Neural progenitor cell (in vitro differentiated cells): ENCODE measurements at regions not wholly inside any gene's neighbourhood (a gene's known extent, or its start where the extent isn't known, plus 50 kb on each side); places are given as distances from the start of the nearest gene placed in this dataset.

Source experiments
- DNase-seq: peaks from one replicate; pipeline ENCODE4 v3.0.0-alpha.2; 2016; ENCODE audit warnings: low spot score
- H2AFZ ChIP-seq: fragments of 200-600 bp; sonication (generic); replicated peaks from 2 replicates; pipeline ENCODE4 v1.6.1; 2016; ENCODE audit warnings: antibody characterized with exemption
- H3F3A ChIP-seq: fragments of 200-600 bp; sonication (generic); 2 replicates; pipeline ENCODE4 v1.6.1; 2016; ENCODE audit warnings: antibody characterized with exemption, low read depth
- H3K27ac ChIP-seq: fragments of 200-600 bp; sonication (generic); 2 replicates; pipeline ENCODE4 v1.5.1; 2016; ENCODE audit warnings: mild to moderate bottlenecking
- H3K27me3 ChIP-seq: fragments of 200-600 bp; sonication (generic); 2 replicates; pipeline ENCODE4 v1.6.1; 2016; ENCODE audit warnings: mild to moderate bottlenecking, moderate library complexity
- H3K36me3 ChIP-seq: fragments of 200-600 bp; sonication (generic); 2 replicates; pipeline ENCODE4 v1.5.1; 2016
- H3K4me1 ChIP-seq: fragments of 200-600 bp; sonication (generic); 2 replicates; pipeline ENCODE4 v1.6.1; 2016; ENCODE audit warnings: mixed run types
- H3K4me2 ChIP-seq: fragments of 200-600 bp; sonication (generic); 2 replicates; pipeline ENCODE4 v1.6.1; 2016
- H3K4me3 ChIP-seq: fragments of 200-600 bp; sonication (generic); 2 replicates; pipeline ENCODE4 v1.5.1; 2016
- H3K79me2 ChIP-seq: fragments of 200-600 bp; sonication (generic); 2 replicates; pipeline ENCODE4 v1.6.1; 2016; ENCODE audit warnings: low read depth
- H3K9ac ChIP-seq: fragments of 200-600 bp; sonication (generic); 2 replicates; pipeline ENCODE4 v1.6.1; 2016
- H3K9me3 ChIP-seq: fragments of 200-600 bp; sonication (generic); 2 replicates; pipeline ENCODE4 v1.5.1; 2016; ENCODE audit warnings: low read depth
- H4K20me1 ChIP-seq: fragments of 200-600 bp; sonication (generic); 2 replicates; pipeline ENCODE4 v1.6.1; 2016; ENCODE audit warnings: low read depth
- H3K27ac Mint-ChIP-seq: 3 replicates; pipeline ENCODE4 v1.8.0; 2021; ENCODE audit warnings: mixed read lengths
- H3K27me3 Mint-ChIP-seq: 2 replicates; pipeline ENCODE4 v1.8.0; 2022; ENCODE audit warnings: low read depth, mild to moderate bottlenecking, inconsistent platforms, moderate library complexity, mixed read lengths; ENCODE audit not compliant: insufficient read depth
- H3K36me3 Mint-ChIP-seq: 3 replicates; pipeline ENCODE4 v1.8.0; 2021; ENCODE audit warnings: mixed read lengths
- H3K4me1 Mint-ChIP-seq: 3 replicates; pipeline ENCODE4 v1.8.0; 2021; ENCODE audit warnings: mixed read lengths
- H3K4me3 Mint-ChIP-seq: 3 replicates; pipeline ENCODE4 v1.8.0; 2021; ENCODE audit warnings: mild to moderate bottlenecking, moderate library complexity, mixed read lengths
- H3K9me3 Mint-ChIP-seq: 3 replicates; pipeline ENCODE4 v1.8.0; 2020; ENCODE audit warnings: mixed read lengths
- CTCF ChIP-seq: fragments of 200-600 bp; sonication (generic); IDR thresholded peaks from 2 replicates; pipeline ENCODE4 v1.5.1; 2017; ENCODE audit warnings: antibody characterized with exemption, mild to moderate bottlenecking
- EZH2 ChIP-seq: fragments of 200-600 bp; sonication (generic); IDR thresholded peaks from 2 replicates; pipeline ENCODE4 v1.6.1; 2017; ENCODE audit warnings: antibody characterized with exemption, mild to moderate bottlenecking, moderate library complexity
- EZH2phosphoT487 ChIP-seq: fragments of 200-600 bp; sonication (generic); IDR thresholded peaks from 2 replicates; pipeline ENCODE4 v1.6.1; 2017; ENCODE audit warnings: antibody characterized with exemption

- H3K36me3 Mint-ChIP-seq = no peaks in the 10 kb centered on the region
- H3K9me3 ChIP-seq = no peaks in the 10 kb centered on the region
- TF ChIP-seq EZH2 = no peak
- no peak for TF ChIP-seq EZH2phosphoT487
- no peak for TF ChIP-seq CTCF
- peaks cover 4% of the 10 kb centered on the region for H3K4me1 Mint-ChIP-seq
- no peaks in the 10 kb centered on the region for H3K9me3 Mint-ChIP-seq
- peak; percentile 50 for DNase-seq
- H3K27me3 ChIP-seq = no peaks in the 10 kb centered on the region
- no peak overlapping the region for H3K27ac ChIP-seq
- no peak overlapping the region for H3K4me3 Mint-ChIP-seq
- no peak overlapping the region for H2AFZ ChIP-seq
- no peaks in the 10 kb centered on the region for H3K27me3 Mint-ChIP-seq
- H3K27ac Mint-ChIP-seq = no peak overlapping the region
- peaks cover 8% of the 10 kb centered on the region for H3K4me1 ChIP-seq
- no peak overlapping the region for H3K9ac ChIP-seq
- no peak overlapping the region for H3K4me3 ChIP-seq
- H4K20me1 ChIP-seq = no peaks in the 10 kb centered on the region
- H3F3A ChIP-seq = no peaks in the 10 kb centered on the region
- H3K4me2 ChIP-seq = no peak overlapping the region
- no peaks in the 10 kb centered on the region for H3K79me2 ChIP-seq
- no peaks in the 10 kb centered on the region for H3K36me3 ChIP-seq
Measured at GRCh38 chr6:54778731-54779130, 67.8 kb upstream of the FAM83B start.

- H3K27me3 Mint-ChIP-seq = no peaks in the 10 kb centered on the region
- Histone ChIP-seq H3K27ac (no peak overlapping the region), H3K9me3 (no peaks in the 10 kb centered on the region), H3K27me3 (no peaks in the 10 kb centered on the region), H3K4me1 (no peaks in the 10 kb centered on the region), H4K20me1 (no peaks in the 10 kb centered on the region), H3K4me3 (no peak overlapping the region), H3K79me2 (no peaks in the 10 kb centered on the region), H2AFZ (no peak overlapping the region), H3K36me3 (no peaks in the 10 kb centered on the region), H3K9ac (no peak overlapping the region), H3K4me2 (no peak overlapping the region), H3F3A (no peaks in the 10 kb centered on the region)
- no peak overlapping the region for H3K27ac Mint-ChIP-seq
- H3K36me3 Mint-ChIP-seq = no peaks in the 10 kb centered on the region
- TF ChIP-seq CTCF (no peak), EZH2phosphoT487 (no peak), EZH2 (no peak)
- H3K4me1 Mint-ChIP-seq = no peaks in the 10 kb centered on the region
- no peaks in the 10 kb centered on the region for H3K9me3 Mint-ChIP-seq
- H3K4me3 Mint-ChIP-seq = no peak overlapping the region
- no peak for DNase-seq
Measured at GRCh38 chr6:54784011-54784410, 62.6 kb upstream of the FAM83B start.

GRCh38 chr6:54786154-54786553, 60.4 kb upstream of the FAM83B start:
- no peak overlapping the region for H3K27ac ChIP-seq
- no peaks in the 10 kb centered on the region for H3F3A ChIP-seq
- H3K9me3 ChIP-seq = no peaks in the 10 kb centered on the region
- Mint-ChIP-seq H3K9me3 (no peaks in the 10 kb centered on the region), H3K4me1 (no peaks in the 10 kb centered on the region), H3K36me3 (no peaks in the 10 kb centered on the region), H3K27me3 (no peaks in the 10 kb centered on the region), H3K4me3 (no peak overlapping the region), H3K27ac (no peak overlapping the region)
- no peak for DNase-seq
- no peak for TF ChIP-seq CTCF
- no peaks in the 10 kb centered on the region for H3K79me2 ChIP-seq
- H3K4me2 ChIP-seq = no peak overlapping the region
- no peaks in the 10 kb centered on the region for H3K4me1 ChIP-seq
- H4K20me1 ChIP-seq = no peaks in the 10 kb centered on the region
- no peak overlapping the region for H3K4me3 ChIP-seq
- H3K27me3 ChIP-seq = no peaks in the 10 kb centered on the region
- no peak overlapping the region for H3K9ac ChIP-seq
- H3K36me3 ChIP-seq = no peaks in the 10 kb centered on the region
- no peak overlapping the region for H2AFZ ChIP-seq

GRCh38 chr6:54787825-54788224, 58.7 kb upstream of the FAM83B start:
- no peaks in the 10 kb centered on the region for H3K27me3 ChIP-seq
- TF ChIP-seq CTCF (no peak), EZH2 (no peak), EZH2phosphoT487 (no peak)
- DNase-seq = no peak
- Mint-ChIP-seq H3K4me1 (no peaks in the 10 kb centered on the region), H3K27ac (no peak overlapping the region), H3K36me3 (no peaks in the 10 kb centered on the region), H3K4me3 (no peak overlapping the region), H3K27me3 (no peaks in the 10 kb centered on the region), H3K9me3 (no peaks in the 10 kb centered on the region)
- no peaks in the 10 kb centered on the region for H4K20me1 ChIP-seq
- no peak overlapping the region for H3K27ac ChIP-seq
- H3K4me2 ChIP-seq = no peak overlapping the region
- no peak overlapping the region for H2AFZ ChIP-seq
- H3F3A ChIP-seq = no peaks in the 10 kb centered on the region
- H3K4me1 ChIP-seq = no peaks in the 10 kb centered on the region
- no peaks in the 10 kb centered on the region for H3K79me2 ChIP-seq
- H3K36me3 ChIP-seq = no peaks in the 10 kb centered on the region
- no peak overlapping the region for H3K9ac ChIP-seq
- no peak overlapping the region for H3K4me3 ChIP-seq
- H3K9me3 ChIP-seq = no peaks in the 10 kb centered on the region
